Activated CD8-positive, alpha-beta memory T cell treated with anti-CD3 and anti-CD28 coated beads for 4 hours (primary cell): ENCODE measurements at regions not wholly inside any gene's neighbourhood (a gene's known extent, or its start where the extent isn't known, plus 50 kb on each side); places are given as distances from the start of the nearest gene placed in this dataset.
"Not testable (repeated sequence)": the region's sequence is repeated elsewhere in the genome, so short reads cannot be mapped to it uniquely, and the experiment has no call there.

Experiments
- DNase-seq, 2 donors: peaks; one replicate each; pipeline ENCODE4 v3.0.0-alpha.2; 2020; ENCODE audit warnings: low read depth in 2 of 2

DNA sequence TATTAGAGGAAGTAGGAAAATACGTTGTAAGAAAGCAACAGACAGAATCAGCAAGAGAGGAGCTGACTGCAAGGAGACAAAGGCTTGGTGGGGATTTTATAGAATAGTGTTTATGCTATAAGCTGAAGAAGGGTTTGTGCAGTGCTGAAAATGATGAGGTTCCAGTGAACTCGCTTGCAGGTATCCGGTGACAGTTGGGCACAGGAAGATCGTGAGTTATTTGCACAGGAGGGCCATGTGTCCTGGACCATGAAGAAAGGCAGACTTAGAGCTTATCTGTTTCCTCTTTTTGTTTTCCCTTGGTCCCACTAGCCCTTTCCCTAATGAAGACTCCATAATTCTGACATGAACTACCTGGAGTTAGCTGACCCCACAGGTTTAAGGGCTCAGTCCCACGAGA, 61.4 kb downstream of the NXNL2 start:
- no peak for DNase-seq

DNA sequence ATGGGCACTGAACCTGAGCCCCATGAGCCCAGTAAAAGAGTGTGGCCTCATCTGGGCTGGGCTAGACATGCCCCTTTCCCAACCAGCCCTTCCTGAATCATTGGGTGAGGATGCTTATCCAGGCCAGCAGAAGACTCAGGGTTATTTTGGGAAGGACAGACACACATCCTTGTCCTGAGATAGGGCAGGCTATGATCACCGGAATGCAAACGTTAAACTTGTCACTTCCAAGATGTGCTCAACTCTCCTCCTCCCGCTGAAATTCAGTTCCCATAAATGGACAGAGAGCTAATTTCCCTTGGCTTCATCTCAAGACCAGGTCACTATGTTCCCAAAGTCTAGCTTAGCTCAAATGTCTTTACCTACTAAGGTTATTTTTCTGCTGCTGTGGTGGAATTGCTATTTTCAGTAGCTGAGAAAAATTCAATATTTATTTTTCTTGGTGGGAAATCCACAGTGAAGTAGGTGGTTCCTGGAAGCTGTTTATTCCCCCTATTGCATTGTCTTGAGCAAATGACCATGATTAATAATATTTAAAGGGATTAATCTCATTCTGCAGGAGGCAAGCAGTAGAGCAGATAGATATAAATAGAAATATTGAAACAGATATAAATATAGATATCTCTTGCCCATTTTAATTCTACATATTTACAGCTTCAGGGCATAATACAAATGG, 70.0 kb downstream of the NXNL2 start:
- DNase-seq: no peak

DNA sequence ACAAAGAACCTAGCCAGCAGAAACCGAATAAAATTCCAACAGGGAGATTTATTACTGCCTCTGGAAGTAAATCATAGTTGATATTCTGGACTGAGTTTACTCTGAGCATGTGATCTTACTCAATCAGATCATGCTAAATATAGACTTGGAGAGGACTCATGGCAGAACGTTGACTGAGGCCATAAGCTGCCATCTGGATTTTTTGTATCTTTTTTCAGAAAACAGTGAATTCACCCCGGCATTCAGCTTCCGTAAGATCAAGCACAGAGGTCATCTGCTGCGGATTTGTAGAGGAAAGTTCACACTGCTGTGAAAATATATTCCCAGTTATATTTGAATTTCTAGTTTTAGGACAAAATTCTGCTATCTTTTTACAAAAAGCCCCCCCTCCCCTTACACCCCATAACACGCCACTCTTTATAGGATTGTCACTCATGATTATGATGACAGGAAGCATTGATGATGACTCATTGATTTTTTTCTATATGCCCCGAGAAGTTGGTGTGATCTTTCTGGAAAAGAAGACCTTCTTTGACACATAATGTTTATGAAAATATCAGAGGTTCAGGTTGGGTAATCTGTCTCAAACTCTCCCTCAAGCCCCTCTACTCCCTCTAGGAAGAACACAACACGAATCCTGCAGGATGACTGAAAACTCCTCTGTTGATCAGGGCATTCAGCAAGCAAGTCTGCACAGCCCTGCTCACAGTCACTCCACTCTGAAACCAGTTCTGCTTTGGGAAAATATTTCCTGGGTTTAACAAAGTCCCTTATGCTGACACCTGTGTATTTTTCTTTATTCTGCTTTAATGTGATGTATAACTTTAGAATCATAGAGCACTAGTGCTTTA, 70.8 kb downstream of the NXNL2 start:
- no peak for DNase-seq

DNA sequence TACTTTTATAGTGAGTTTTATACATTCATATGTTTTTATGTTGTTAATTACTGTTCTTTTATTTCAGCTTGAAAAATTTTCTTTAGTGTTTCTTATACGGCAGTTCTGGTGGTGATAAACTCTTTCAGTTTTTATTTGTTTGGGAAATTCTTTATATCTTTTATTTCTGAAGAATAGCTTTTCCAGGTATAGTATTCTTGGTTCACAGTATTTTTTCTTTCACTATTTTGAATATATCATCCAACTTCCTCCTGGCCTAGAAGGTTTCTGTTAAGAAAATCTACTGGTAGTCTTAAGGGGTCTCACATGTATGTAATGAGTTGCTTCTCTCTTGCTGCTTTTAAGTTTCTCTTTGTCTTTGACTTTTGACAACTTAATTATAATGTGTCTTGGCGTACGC, 79.4 kb downstream of the NXNL2 start:
- no peak for DNase-seq

- no peak for DNase-seq
Measured at GRCh38 chr9:88623698-88624097, 88.7 kb downstream of the NXNL2 start.

GRCh38 chr9:88628114-88628513, 93.1 kb downstream of the NXNL2 start:
- no peak for DNase-seq

GRCh38 chr9:88628811-88629210, 93.8 kb downstream of the NXNL2 start:
- no peak for DNase-seq

DNA sequence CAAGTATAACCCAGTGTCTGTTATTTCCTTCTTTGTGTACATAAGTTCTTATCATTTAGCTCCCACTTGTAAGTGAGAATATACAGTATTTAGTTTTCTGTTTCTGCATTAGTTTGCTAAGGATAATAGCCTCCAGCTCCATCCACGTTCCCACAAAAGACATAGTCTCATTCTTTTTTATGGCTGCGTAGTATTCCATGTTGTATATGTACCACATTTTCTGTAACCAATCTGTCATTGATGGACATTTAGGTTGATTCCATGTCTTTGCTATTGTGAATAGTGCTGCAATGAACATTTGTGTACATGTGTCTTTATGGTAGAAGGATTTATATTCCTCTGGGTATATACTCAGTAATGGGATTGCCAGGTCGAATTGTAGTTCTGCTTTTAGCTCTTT, 95.6 kb downstream of the NXNL2 start:
- not testable (repeated sequence) for DNase-seq

DNA sequence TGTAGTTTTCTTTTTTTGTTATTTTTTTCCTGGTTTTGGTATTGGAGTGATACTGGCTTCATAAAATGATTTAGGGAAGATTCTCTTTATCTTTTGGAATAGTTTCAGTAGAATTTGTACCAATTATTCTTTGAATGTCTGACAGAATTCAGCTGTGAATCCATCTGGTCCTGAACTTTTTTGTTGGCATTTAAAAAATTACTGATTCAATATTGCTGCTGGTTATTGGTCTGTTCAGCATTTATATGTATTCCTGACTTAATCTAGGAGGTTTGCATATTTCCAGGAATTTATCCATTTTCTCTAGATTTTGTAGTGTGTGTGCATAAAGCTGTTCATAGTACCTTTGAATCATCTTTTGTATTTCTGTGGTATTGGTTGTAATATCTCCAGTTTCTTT, 100.2 kb downstream of the NXNL2 start:
- no peak for DNase-seq

- DNase-seq: no peak
Measured at GRCh38 chr9:88641456-88642240, 106.7 kb downstream of the NXNL2 start.

DNA sequence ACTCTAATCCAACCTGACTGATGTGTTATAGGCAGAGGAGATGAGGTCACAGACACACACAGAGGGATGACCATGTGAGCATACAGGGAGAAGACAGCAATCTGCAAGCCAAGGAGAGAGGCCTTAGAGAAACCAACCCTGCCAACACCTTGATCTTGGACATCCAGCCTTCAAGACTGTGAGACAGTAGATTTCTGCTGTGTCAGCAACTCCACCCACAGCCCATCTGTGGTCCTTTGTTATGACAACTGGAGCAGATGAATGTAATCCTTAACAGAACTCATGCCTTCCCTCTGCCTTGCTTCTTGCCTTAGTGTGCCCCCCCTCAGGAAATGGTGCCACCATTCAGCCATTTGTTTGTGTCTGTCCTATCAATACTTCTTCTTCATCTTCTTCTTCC, 107.4 kb downstream of the NXNL2 start:
- no peak for DNase-seq

GRCh38 chr9:88643931-88644330, 109.0 kb downstream of the NXNL2 start:
- DNase-seq: no peak

- DNase-seq: no peak
Measured at GRCh38 chr9:88645172-88645878, 110.3 kb downstream of the NXNL2 start.

DNA sequence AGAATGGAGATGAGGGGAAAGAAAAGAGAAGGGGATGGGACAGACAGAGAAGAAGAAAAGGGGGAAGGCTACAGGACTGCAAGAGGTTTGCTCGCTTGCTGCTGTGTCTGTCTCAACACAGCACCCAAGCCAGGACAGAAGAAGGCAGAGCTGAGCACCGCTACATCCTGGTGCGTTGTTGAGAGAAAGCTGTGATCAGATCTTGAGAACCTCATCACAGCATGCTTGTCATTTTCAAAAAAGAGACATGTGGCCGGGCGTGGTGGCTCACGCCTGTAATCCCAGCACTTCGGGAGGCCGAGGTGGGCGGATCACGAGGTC, 110.9 kb downstream of the NXNL2 start:
- no peak for DNase-seq

DNA sequence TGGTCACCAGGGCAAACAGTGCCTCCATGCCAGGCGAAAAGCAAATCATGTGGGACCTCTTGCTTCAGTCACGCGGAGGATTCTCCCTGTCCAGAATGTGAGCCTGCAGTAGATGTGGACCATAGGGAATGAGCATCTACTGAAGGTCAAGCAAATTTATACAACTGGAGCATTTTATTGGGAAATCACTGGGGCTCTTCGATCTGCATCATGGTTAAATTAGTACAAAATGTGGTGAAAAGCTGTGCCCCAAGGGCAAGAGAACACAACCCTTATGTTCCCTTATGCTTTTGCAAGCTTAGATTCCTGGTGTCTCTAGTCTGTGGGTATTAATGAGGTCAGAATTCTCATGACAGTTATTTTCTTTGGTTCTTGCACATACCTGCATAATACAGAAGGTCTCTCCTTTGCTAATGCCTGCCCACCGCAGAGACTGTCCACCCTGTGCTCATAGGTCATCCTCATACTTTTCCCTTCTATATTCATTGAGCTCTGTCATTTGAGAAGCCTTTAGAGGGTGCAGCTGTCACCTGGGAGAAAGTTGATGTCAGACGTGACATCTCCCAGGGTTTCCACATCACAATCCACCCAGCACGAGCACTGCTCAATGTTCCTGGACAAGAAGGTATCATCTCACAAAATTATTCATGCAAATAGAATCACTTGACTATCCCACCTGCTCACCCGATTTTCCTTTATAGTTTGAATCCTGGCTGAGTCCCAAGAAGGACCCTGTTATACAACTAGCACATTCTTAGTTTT, 111.7 kb downstream of the NXNL2 start:
- DNase-seq: no peak

- DNase-seq: no peak
Measured at GRCh38 chr9:88651682-88652633, 117.0 kb downstream of the NXNL2 start.

GRCh38 chr9:88652876-88653275, 117.9 kb downstream of the NXNL2 start:
- DNase-seq: no peak

- no peak for DNase-seq
Measured at GRCh38 chr9:88653406-88653805, 118.4 kb downstream of the NXNL2 start.

DNA sequence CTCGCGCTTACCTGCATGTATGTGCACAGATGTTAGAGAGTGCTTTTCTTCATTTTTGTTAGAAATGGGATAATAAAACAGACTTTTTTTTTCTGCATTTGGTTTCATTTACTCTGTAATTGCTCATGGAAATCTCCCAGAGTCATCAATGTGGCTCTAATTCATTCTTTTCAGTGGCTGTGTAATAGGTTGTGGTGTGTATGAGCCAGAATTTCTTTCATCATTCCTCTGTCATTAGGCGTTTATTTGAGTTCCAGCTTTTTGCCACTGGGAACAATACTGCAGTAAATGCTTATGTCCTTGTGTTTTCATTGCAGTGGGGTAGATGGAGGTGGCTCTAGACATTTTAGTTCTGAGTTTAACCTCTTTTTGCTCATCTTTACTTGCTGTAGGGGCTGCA, 118.9 kb downstream of the NXNL2 start:
- DNase-seq: no peak

- DNase-seq: no peak
Measured at GRCh38 chr9:88657893-88658292, 122.9 kb downstream of the NXNL2 start.
